ENCODE measurements at regions not wholly inside any gene's neighbourhood (a gene's known extent, or its start where the extent isn't known, plus 50 kb on each side); places are given as distances from the start of the nearest gene placed in this dataset.

DNA sequence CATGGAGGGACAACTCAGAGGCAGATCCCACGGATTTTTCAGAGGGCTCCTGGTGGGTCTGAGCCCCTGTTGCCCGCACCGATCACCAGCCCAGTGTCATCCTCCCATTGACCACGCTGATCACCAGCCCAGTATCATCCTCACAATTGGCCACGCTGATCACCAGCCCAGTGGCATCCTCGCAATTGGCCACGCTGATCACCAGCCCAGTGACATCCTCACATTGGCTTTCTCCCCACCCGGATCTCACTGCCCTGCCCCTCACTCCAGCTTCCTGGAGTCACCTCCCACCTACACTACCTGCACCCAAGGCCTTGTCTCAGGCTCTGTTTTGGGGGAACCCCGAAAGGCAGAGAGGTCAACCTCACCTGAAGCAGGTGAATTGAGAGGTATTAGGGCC, 358.2 kb upstream of the TNRC6C start:
- DNase-seq (ENCODE audit: low read depth in 3 of 3) = no peak

GRCh38 chr17:77601054-77601979, 357.2 kb upstream of the TNRC6C start:
- DNase-seq (ENCODE audit: low read depth in 3 of 3) = no peak

GRCh38 chr17:77602062-77602746, 356.3 kb upstream of the TNRC6C start:
- DNase-seq (ENCODE audit: low read depth in 3 of 3) = no peak

GRCh38 chr17:77602883-77603640, 355.4 kb upstream of the TNRC6C start:
- DNase-seq (ENCODE audit: low read depth in 3 of 3) = no peak

DNA sequence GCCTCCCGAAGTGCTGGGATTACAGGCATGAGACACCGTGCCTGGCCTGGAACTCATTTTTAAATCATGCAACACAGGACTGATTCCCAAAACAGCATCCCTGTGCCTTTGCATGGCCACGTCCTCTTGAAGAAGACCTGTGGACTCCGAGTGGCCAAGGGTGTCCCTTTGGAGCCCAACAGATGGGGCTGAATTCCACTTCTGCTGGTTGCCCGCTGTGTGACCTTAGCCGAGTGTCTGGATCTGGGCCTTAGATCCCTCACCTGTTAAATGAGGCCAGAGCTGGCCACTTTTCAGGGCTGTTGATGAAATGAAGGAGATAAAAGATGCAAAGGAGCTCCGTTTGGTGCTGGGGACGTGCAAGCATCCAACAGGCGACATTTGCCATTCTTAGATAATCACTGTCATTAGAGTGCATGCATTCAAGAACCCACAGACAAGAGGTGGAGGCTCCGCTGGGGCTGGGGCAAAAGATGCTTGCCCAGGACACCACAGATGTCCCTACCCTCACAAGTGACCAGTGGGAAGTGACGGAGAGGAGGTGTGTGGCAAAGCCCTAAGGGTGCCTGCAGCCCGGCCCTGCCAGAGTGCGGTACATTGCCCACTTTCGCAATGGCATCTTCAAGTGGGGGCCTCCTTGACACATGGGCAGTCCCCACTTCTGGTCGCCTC, 354.1 kb upstream of the TNRC6C start:
- DNase-seq (ENCODE audit: low read depth in 3 of 3) = no peak

DNA sequence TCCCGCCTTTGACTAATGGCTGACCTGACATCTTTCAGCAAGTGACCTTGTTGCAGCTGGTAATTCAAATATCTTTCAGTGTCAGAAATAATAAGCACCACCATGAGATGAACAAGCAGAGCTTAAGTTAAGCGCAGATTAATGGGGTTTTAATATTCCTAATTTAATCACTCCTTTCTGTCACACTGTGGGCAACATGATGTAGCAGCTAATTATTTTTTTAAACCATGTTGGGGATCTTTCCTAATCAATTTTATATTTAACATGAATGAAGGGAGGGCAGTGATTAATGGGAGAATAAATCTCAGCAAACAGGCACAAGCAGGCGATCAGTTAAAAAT, 353.6 kb upstream of the TNRC6C start:
- no peak for DNase-seq (ENCODE audit: low read depth in 3 of 3)

GRCh38 chr17:77606146-77606864, 352.2 kb upstream of the TNRC6C start:
- DNase-seq (ENCODE audit: low read depth in 3 of 3) = no peak

DNA sequence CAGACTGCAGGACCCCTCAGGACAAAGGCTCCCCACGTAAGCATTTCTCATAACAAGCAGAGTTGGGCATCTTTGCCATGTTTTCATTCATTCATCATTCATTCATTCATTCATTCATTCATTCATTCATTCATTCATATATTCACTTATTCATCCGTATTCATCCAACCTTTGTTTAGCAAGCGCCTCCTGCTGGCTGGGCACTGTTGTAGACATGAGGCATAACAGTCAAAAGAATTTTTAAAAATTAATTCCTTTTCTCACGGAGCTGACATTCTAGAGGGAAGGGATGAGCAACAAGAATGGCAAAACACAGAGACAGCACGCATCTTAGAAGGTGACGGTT, 351.7 kb upstream of the TNRC6C start:
- DNase-seq (ENCODE audit: low read depth in 3 of 3) = no peak

GRCh38 chr17:77607606-77608005, 350.9 kb upstream of the TNRC6C start:
- DNase-seq (ENCODE audit: low read depth in 3 of 3) = no peak

GRCh38 chr17:77608431-77608830, 350.1 kb upstream of the TNRC6C start:
- no peak for DNase-seq (ENCODE audit: low read depth in 3 of 3)

- peak; percentile 33 to 56 (median 45) for DNase-seq (ENCODE audit: low read depth in 3 of 3)
Measured at GRCh38 chr17:77609553-77610517, 348.7 kb upstream of the TNRC6C start.

GRCh38 chr17:77610518-77610893, 348.0 kb upstream of the TNRC6C start:
- DNase-seq (ENCODE audit: low read depth in 3 of 3) = no peak

- no peak for DNase-seq (ENCODE audit: low read depth in 3 of 3)
Measured at GRCh38 chr17:77610972-77611521, 347.5 kb upstream of the TNRC6C start.

DNA sequence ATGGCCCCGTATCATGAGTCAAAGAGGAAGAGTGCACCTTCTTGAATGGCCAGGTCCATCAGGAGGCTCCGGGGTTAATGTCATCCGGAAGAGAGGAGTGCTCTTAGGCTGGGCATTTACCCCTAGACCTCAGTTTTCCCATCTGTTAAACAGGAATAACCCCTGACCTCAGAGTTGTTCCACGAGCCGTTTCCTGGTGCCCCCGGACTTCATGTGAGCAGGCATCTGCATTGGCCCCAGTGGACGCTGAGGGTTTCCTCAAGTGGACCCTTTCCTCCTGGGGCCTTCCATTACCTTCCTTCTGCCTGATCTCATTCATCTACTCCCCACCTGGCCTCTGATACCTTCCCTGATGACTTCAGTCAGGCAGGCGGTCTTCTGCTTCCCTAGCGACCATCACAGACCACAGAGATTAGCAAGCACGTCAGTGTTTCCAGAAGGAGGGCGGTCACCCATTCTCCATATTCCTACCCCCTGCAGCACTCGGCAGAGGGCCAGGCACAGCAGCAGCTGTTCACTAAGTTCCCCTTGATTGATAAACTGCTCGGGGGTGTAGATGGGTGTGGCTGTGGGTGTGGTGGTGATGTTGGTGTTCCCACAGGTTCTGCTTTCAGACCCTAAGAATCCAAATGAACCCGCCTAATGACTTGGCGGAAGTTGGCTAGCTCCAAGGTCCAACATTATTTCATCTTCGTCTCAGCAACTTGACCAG, 346.6 kb upstream of the TNRC6C start:
- no peak for DNase-seq (ENCODE audit: low read depth in 3 of 3)

GRCh38 chr17:77613218-77613617, 345.3 kb upstream of the TNRC6C start:
- DNase-seq (ENCODE audit: low read depth in 3 of 3) = no peak

DNA sequence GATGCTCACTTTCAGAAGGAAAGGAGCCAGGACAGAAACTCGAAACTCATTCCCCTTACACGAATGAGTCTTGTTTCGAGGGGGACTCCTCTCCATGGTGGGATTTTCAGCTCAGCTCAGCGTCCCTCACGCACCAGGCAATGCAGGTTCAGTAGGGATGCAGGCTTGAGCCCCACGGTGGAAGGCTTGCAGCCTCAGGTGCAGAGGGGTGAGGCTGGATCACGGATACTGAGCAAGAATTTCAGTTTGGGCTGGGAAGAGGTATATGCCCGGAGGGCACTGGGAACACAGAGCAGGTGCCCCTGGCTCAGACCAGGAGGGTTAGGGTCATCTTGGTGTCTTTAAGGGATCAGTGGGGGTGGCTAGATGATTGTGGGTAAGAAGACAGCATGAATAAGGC, 344.9 kb upstream of the TNRC6C start:
- DNase-seq (ENCODE audit: low read depth in 3 of 3) = no peak

DNA sequence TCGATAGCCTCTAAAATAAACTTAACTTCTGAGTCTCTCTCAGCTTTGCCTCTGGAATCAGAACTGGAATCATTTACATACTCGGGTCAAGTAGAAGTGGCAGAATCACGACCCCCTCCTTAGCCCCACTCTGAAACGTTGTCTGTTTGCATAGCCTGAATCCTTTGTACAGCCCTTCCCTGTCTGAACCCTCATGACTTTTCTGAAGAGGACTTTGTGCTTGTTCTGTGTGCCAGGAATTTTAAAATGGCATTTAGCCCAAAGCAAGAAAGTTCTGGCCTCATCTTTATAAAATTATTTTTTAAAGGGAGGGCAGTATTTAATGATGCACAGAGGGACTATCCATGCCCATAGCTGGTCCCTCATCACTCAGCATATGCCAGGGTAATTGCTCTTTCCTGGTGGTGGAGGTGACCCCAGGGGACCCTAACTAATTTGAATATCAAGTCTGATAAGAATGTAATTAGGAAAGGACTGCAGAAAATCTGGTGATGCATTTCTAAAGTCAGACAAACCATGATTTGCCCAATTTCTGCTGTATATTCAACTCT, 342.7 kb upstream of the TNRC6C start:
- no peak for DNase-seq (ENCODE audit: low read depth in 3 of 3)

GRCh38 chr17:77616254-77616731, 342.2 kb upstream of the TNRC6C start:
- no peak for DNase-seq (ENCODE audit: low read depth in 3 of 3)

DNA sequence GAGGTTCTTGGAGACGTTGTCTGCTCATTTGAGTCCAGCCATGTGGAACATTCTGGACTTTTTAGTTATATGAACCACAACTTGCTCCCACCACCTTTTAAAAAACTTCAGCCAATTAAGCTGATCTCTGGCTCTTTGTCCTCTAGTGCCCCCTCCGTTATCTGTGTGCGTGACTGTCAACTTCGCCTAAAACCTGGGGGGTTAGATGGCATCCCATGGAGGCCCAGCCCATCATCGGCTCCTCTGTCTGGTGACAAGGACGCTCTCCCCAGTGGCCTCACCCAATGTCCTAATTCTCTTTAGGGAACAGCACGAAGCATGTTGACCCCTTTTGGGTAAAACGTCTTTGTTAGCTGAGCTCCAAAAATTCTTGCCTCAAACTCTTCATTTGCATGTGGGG, 341.0 kb upstream of the TNRC6C start:
- DNase-seq (ENCODE audit: low read depth in 3 of 3) = no peak
